Body of pancreas (tissue), 4 donors: ENCODE measurements at regions not wholly inside any gene's neighbourhood (a gene's known extent, or its start where the extent isn't known, plus 50 kb on each side); places are given as distances from the start of the nearest gene placed in this dataset.
"Not testable (repeated sequence)": the region's sequence is repeated elsewhere in the genome, so short reads cannot be mapped to it uniquely, and the experiment has no call there.

Source experiments
- ATAC-seq: fragments of 150-250 bp; one replicate; pipeline ENCODE4 v1.9.1; 2016
- DNase-seq, 4 donors: peaks; one replicate each; pipeline ENCODE4 v3.0.0-alpha.2; 2019
- H3K27ac ChIP-seq, 4 donors: fragments of 200-600 bp; sonication (generic); 1 replicate in 3 of 4; 2 replicates in 1 of 4; pipeline versions ENCODE4 v1.5.1 to v1.6.1; 2016 to 2019; ENCODE audit warnings: mild to moderate bottlenecking in 1 of 4, mixed read lengths in 1 of 4, moderate library complexity in 1 of 4
- H3K27me3 ChIP-seq, 2 donors: fragments of 200-600 bp; sonication (generic); one replicate each; pipeline ENCODE4 v1.6.0; 2016; ENCODE audit warnings: mild to moderate bottlenecking in 1 of 2
- H3K36me3 ChIP-seq, 2 donors: fragments of 200-600 bp; sonication (generic); replicated peaks in 1 of 2; 2 replicates each; pipeline ENCODE4 v1.5.1; 2016; ENCODE audit warnings: low read depth in 2 of 2; ENCODE audit not compliant: insufficient read depth in 1 of 2
- H3K4me1 ChIP-seq: fragments of 200-600 bp; sonication (generic); one replicate; pipeline ENCODE4 v1.6.0; 2016
- H3K4me3 ChIP-seq, 2 donors: fragments of 200-600 bp; sonication (generic); 1 replicate in 1 of 2; 2 replicates in 1 of 2; pipeline ENCODE4 v1.5.1; 2016 to 2019
- H3K9me3 ChIP-seq, 3 donors: fragments of 200-600 bp; sonication (generic); 1 replicate in 2 of 3; 2 replicates in 1 of 3; pipeline ENCODE4 v1.5.1; 2016
- CTCF ChIP-seq, 7 experiments: fragments of 450-650 bp in 4 of 7; fragments of 200-600 bp in 3 of 7; sonication (generic) in 3 of 7; IDR thresholded peaks; one replicate each; pipeline ENCODE4 v1.5.1; 2016 to 2019; ENCODE audit warnings: antibody characterized with exemption in 7 of 7
- POLR2A ChIP-seq, 3 donors: fragments of 450-650 bp; IDR thresholded peaks; one replicate each; pipeline ENCODE4 v1.6.1; 2016; ENCODE audit warnings: antibody characterized with exemption in 3 of 3, mild to moderate bottlenecking in 2 of 3
- WGBS, 2 donors: methylation state at CpG; one replicate each; pipeline ENCODE4 v1.1.5; 2017; 5-methylcytosine and 5-hydroxymethylcytosine counted together
- intact Hi-C: fragments of 100-400 bp; cut with DNase I; formaldehyde crosslinking; loops from one replicate; pipeline ENCODE4 v1.15.1; 2023

GRCh38 chr7:12827920-12828319 lies 140.5 kb downstream of the ARL4A start:
- Histone ChIP-seq H3K36me3 (no peaks in the 10 kb centered on the region), H3K4me3 (no peak overlapping the region), H3K27ac (no peak overlapping the region), H3K27me3 (no peaks in the 10 kb centered on the region), H3K9me3 (no peaks in the 10 kb centered on the region), H3K4me1 (no peaks in the 10 kb centered on the region)
- ATAC-seq (no peak), DNase-seq (no peak)
- TF ChIP-seq POLR2A (IDR thresholded peaks at IDR 0.05) (no peak), CTCF (IDR thresholded peaks at IDR 0.05) (no peak)
- 73 to 82% methylated on average over 3 of the region's 3 CpGs for WGBS, 2 donors
- intact Hi-C loops = no loop called here

DNA sequence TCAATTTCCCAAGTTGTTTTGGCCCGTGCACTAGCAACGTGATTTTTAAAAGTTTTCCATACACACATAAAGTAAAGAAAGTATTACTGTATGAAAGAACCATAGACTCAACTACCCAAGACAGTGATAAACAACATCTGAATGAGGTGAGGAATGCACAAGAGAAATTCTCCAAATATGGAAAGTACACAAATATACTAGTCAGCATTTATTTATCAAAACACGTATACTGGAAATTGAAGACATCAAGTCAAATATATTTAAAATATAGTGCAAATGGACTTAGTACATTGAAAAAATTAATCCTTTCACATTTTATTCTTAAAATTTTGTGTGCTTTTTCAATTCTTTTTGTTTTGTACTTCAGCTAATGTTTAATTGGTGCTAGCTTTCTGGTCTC lies 143.6 kb downstream of the ARL4A start:
- H3K4me3 ChIP-seq = no peak overlapping the region
- TF ChIP-seq CTCF (IDR thresholded peaks at IDR 0.05) (no peak), POLR2A (IDR thresholded peaks at IDR 0.05) (no peak)
- intact Hi-C loops = no loop called here
- no peaks in the 10 kb centered on the region for H3K9me3 ChIP-seq
- 54 to 68% methylated on average over 3 of the region's 3 CpGs for WGBS, 2 donors
- no peak overlapping the region for H3K27ac ChIP-seq
- H3K36me3 ChIP-seq = no peaks in the 10 kb centered on the region
- H3K4me1 ChIP-seq = no peaks in the 10 kb centered on the region
- H3K27me3 ChIP-seq = no peaks in the 10 kb centered on the region
- ATAC-seq (no peak), DNase-seq (no peak)

- no peaks in the 10 kb centered on the region for H3K27me3 ChIP-seq
- whole genome bisulfite sequencing, 2 donors = 97 to 100% methylated on average over 2 of the region's 2 CpGs
- H3K36me3 ChIP-seq = no peaks in the 10 kb centered on the region
- TF ChIP-seq CTCF (IDR thresholded peaks at IDR 0.05) (no peak), POLR2A (IDR thresholded peaks at IDR 0.05) (no peak)
- H3K4me1 ChIP-seq = no peaks in the 10 kb centered on the region
- no peak overlapping the region for H3K27ac ChIP-seq
- DNase-seq = no peak
- no peaks in the 10 kb centered on the region for H3K9me3 ChIP-seq
- intact Hi-C loops = no loop called here
- no peak for ATAC-seq
- H3K4me3 ChIP-seq = no peak overlapping the region
These were observed 146.4 kb downstream of the ARL4A start for GRCh38 chr7:12833829-12834228.

DNA sequence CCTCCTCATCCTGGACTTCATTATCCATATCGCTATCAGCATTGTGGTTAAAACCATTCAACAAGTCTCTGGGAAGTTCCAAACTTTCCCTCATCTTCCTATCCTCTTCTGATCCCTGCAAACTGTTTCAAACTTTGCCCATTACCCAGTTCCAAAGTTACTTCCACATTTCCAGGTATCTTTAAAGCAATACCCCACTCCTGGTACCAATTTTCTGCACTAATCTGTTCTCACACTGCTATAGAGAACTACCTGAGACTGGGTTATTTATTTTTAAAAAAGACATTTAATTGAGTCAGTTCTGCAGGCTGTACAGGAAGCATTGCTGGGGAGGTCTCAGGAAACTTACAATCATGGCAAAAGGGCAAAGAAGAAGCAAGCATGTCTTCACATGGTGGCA lies 147.3 kb downstream of the ARL4A start:
- peaks cover 5% of the 10 kb centered on the region for H3K4me1 ChIP-seq
- ATAC-seq (no peak), DNase-seq (no peak)
- intact Hi-C loops = no loop called here
- H3K4me3 ChIP-seq = no peak overlapping the region
- H3K27me3 ChIP-seq = no peaks in the 10 kb centered on the region
- H3K27ac ChIP-seq = no peak overlapping the region
- H3K36me3 ChIP-seq = no peaks in the 10 kb centered on the region
- TF ChIP-seq POLR2A (IDR thresholded peaks at IDR 0.05) = no peak
- no peak for TF ChIP-seq CTCF (IDR thresholded peaks at IDR 0.05)
- WGBS, 2 donors = 91 to 97% methylated on average over 1 of the region's 1 CpG
- no peaks in the 10 kb centered on the region for H3K9me3 ChIP-seq

DNA sequence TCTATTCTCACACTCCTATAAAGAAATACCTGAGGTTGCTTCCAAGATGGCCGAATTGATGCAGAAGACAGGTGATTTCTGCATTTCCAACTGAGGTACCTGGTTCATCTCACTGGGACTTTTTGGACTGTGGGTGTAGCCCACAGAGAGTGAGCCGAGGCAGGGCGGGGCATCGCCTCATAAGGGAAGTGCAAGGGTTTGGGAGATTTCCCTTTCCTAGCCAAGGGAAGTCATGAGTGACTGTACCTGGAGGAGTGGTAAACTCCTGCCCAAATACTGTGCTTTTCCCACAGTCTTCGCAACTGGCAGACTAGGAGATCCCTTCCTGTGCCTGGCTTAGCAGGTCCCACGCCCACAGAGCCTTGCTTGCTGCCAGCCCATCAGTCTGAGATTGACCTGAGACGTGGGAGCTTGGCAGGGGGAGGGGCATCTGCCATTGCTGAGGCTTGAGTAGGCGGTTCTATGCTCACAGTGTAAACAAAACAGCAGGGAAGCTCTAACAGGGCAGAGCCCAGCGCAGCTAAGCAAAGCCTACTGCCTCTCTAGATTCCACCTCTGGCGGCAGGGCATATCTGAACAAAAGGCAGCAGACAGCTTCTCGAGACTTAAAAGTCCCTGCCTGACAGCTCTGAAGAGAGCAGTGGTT lies 152.2 kb downstream of the ARL4A start:
- no peaks in the 10 kb centered on the region for H3K27me3 ChIP-seq
- intact Hi-C loops = no loop called here
- H3K9me3 ChIP-seq = no peaks in the 10 kb centered on the region
- WGBS, 2 donors = 36 to 44% methylated on average over 8 to 10 of the region's 11 CpGs
- TF ChIP-seq POLR2A (IDR thresholded peaks at IDR 0.05) (no peak), CTCF (IDR thresholded peaks at IDR 0.05) (no peak)
- DNase-seq = peak; percentile 50 to 78 (median 60)
- no peak overlapping the region for H3K27ac ChIP-seq
- H3K4me3 ChIP-seq = no peak overlapping the region
- peak; percentile 64 for ATAC-seq
- no peaks in the 10 kb centered on the region for H3K36me3 ChIP-seq
- peaks cover 9% of the 10 kb centered on the region for H3K4me1 ChIP-seq

DNA sequence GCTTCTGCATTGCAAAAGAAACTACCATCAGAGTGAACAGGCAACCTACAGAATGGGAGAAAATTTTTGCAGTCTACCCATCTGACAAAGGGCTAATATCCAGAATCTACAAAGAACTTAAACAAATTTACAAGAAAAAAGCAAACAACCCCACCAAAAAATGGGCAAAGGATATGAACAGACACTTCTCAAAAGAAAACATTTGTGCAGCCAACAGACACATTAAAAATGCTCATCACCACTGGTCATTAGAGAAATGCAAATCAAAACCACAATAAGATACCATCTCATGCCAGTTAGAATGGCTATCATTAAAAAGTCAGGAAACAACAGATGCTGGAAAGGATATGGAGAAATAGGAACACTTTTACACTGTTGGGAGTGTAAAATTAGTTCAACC lies 157.3 kb downstream of the ARL4A start:
- H3K4me1 ChIP-seq, H3K27ac ChIP-seq, H3K4me3 ChIP-seq, H3K36me3 ChIP-seq, intact Hi-C loops, H3K9me3 ChIP-seq, DNase-seq, H3K27me3 ChIP-seq, ATAC-seq: not testable (repeated sequence)
